PFSK-1 (cell line): ENCODE measurements at regions not wholly inside any gene's neighbourhood (a gene's known extent, or its start where the extent isn't known, plus 50 kb on each side); places are given as distances from the start of the nearest gene placed in this dataset.

Experiments used
- POLR2AphosphoS5 ChIP-seq: IDR thresholded peaks from 2 replicates; pipeline ENCODE4 v1.6.1; 2012; ENCODE audit warnings: low read depth, mild to moderate bottlenecking, control low read depth, low read length, moderate library complexity
- SIN3A ChIP-seq: IDR thresholded peaks from 2 replicates; pipeline ENCODE4 v1.6.1; 2012; ENCODE audit warnings: mild to moderate bottlenecking, low read length, moderate library complexity, borderline replicate concordance; ENCODE audit not compliant: insufficient read depth
- TAF1 ChIP-seq: IDR thresholded peaks from 2 replicates; pipeline ENCODE4 v1.6.1; 2012; ENCODE audit warnings: low read length, control low read depth, borderline replicate concordance; ENCODE audit not compliant: insufficient read depth

- no peak for TF ChIP-seq POLR2AphosphoS5
- TF ChIP-seq TAF1: no peak
- TF ChIP-seq SIN3A: no peak
Observed at GRCh38 chr4:15234116-15234855, 193.5 kb upstream of the C1QTNF7 start.
